ENCODE measurements at regions not wholly inside any gene's neighbourhood (a gene's known extent, or its start where the extent isn't known, plus 50 kb on each side); places are given as distances from the start of the nearest gene placed in this dataset.

DNA sequence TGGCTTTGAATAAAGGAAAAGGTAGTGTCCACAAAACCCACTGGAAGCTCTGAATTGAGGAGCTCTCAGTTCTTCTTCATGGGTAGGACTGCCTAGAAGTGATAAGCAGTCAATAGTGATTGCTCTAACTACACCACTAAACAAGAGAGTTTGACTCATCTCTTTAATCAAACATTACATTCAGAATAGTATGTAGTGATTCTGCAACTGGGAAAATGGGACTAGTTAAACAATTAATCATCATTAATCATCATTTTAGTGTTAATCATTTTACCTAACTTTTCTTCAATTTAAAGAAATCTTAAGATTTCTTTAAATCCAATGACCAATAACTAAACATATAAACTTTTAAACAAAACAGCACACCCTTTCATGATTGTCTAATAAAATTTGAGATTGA is 484.0 kb upstream of the FZD8 start:
- Histone ChIP-seq H3K36me3 (ENCODE audit: control insufficient read depth, insufficient read depth, low read length) (no peaks in the 10 kb centered on the region), H3K4me3 (replicated peaks; ENCODE audit: low read depth, low read length) (no peak overlapping the region), H3K27me3 (replicated peaks; ENCODE audit: control insufficient read depth, insufficient read depth, low read length) (no peaks in the 10 kb centered on the region)
- no peak for DNase-seq (ENCODE audit: extremely low read depth, insufficient read length)
- TF ChIP-seq, protein P1, sequence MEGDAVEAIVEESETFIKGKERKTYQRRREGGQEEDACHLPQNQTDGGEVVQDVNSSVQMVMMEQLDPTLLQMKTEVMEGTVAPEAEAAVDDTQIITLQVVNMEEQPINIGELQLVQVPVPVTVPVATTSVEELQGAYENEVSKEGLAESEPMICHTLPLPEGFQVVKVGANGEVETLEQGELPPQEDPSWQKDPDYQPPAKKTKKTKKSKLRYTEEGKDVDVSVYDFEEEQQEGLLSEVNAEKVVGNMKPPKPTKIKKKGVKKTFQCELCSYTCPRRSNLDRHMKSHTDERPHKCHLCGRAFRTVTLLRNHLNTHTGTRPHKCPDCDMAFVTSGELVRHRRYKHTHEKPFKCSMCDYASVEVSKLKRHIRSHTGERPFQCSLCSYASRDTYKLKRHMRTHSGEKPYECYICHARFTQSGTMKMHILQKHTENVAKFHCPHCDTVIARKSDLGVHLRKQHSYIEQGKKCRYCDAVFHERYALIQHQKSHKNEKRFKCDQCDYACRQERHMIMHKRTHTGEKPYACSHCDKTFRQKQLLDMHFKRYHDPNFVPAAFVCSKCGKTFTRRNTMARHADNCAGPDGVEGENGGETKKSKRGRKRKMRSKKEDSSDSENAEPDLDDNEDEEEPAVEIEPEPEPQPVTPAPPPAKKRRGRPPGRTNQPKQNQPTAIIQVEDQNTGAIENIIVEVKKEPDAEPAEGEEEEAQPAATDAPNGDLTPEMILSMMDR (IDR thresholded peaks at IDR 0.05; ENCODE audit: insufficient read depth, low read length, poor library complexity, severe bottlenecking), result no peak

DNA sequence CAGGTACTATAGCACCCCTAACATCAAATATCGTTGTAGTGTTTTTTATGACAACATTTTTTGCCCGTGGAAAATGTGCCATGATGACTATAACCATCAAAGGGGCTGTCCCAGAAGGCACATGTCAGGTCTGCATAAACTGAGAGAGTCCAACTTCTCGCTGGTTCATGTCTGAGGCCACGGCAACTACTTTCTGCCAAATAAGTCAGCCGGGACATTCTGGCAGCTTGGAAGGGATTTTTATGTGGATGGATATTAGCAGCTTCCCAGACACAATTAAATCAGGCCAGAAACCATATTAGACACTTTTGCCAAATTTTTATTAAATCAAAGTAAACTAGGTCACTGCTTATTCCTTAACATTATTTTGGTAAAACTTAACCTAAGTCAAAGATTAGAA is 477.4 kb upstream of the FZD8 start:
- TF ChIP-seq, protein P1 (IDR thresholded peaks at IDR 0.05; ENCODE audit: insufficient read depth, low read length, poor library complexity, severe bottlenecking), result no peak
- H3K4me3 ChIP-seq (replicated peaks; ENCODE audit: low read depth, low read length), result no peak overlapping the region
- H3K36me3 ChIP-seq (ENCODE audit: control insufficient read depth, insufficient read depth, low read length), result no peaks in the 10 kb centered on the region
- DNase-seq (ENCODE audit: extremely low read depth, insufficient read length), result no peak
- H3K27me3 ChIP-seq (replicated peaks; ENCODE audit: control insufficient read depth, insufficient read depth, low read length), result no peaks in the 10 kb centered on the region

DNA sequence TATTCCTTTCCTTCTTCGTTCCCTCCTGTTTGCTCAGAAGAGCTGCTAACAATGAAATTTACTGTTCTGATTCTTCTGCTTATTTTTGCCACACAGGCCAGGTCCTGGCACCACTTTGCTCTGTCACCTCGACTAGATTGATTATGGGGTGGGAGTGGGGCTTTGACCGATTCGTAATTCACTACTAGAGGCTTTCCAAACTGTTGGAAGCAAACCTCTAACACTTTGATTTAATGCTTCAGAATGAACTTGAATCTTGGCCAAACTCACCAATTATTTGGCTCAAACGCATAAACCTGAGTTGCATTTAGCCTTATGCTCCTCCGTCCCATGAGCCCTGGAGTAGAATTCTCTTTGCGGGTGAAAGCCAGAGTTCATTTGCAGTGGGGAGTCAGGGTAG is 476.2 kb upstream of the FZD8 start:
- no peaks in the 10 kb centered on the region for H3K27me3 ChIP-seq (replicated peaks; ENCODE audit: control insufficient read depth, insufficient read depth, low read length)
- no peak overlapping the region for H3K4me3 ChIP-seq (replicated peaks; ENCODE audit: low read depth, low read length)
- TF ChIP-seq, protein P1 (IDR thresholded peaks at IDR 0.05; ENCODE audit: insufficient read depth, low read length, poor library complexity, severe bottlenecking), result no peak
- no peaks in the 10 kb centered on the region for H3K36me3 ChIP-seq (ENCODE audit: control insufficient read depth, insufficient read depth, low read length)
- DNase-seq (ENCODE audit: extremely low read depth, insufficient read length), result no peak

DNA sequence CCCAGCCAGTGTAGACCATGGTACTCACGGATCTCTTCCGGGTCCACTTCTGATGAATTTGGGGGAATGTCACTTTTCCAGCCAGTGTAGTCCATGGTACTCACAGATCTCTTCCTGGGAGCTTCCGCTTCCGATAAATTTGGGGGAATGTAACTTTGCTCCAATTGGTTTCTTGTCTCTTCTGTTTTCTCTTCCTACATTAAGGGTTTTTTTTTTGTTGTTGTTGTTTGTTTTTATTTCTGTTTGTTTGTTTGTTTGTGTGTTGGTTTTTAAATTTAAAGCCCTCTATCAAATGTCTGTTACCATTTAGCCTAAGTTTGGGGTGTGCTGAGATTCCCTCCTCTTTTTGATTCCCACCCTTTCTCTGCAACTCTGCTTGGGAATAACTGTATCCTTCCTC is 475.8 kb upstream of the FZD8 start:
- Histone ChIP-seq H3K4me3 (replicated peaks; ENCODE audit: low read depth, low read length) (no peak overlapping the region), H3K27me3 (replicated peaks; ENCODE audit: control insufficient read depth, insufficient read depth, low read length) (no peaks in the 10 kb centered on the region), H3K36me3 (ENCODE audit: control insufficient read depth, insufficient read depth, low read length) (no peaks in the 10 kb centered on the region)
- TF ChIP-seq, protein P1 (IDR thresholded peaks at IDR 0.05; ENCODE audit: insufficient read depth, low read length, poor library complexity, severe bottlenecking), result no peak
- DNase-seq (ENCODE audit: extremely low read depth, insufficient read length), result no peak

- no peaks in the 10 kb centered on the region for H3K27me3 ChIP-seq (replicated peaks; ENCODE audit: control insufficient read depth, insufficient read depth, low read length)
- TF ChIP-seq, protein P1 (IDR thresholded peaks at IDR 0.05; ENCODE audit: insufficient read depth, low read length, poor library complexity, severe bottlenecking), result no peak
- H3K36me3 ChIP-seq (ENCODE audit: control insufficient read depth, insufficient read depth, low read length), result no peaks in the 10 kb centered on the region
- no peak overlapping the region for H3K4me3 ChIP-seq (replicated peaks; ENCODE audit: low read depth, low read length)
- no peak for DNase-seq (ENCODE audit: extremely low read depth, insufficient read length)
These were observed 475.1 kb upstream of the FZD8 start for GRCh38 chr10:36117231-36117630.

GRCh38 chr10:36116731-36117130 is 474.6 kb upstream of the FZD8 start:
- Histone ChIP-seq H3K36me3 (ENCODE audit: control insufficient read depth, insufficient read depth, low read length) (no peaks in the 10 kb centered on the region), H3K4me3 (replicated peaks; ENCODE audit: low read depth, low read length) (no peak overlapping the region), H3K27me3 (replicated peaks; ENCODE audit: control insufficient read depth, insufficient read depth, low read length) (no peaks in the 10 kb centered on the region)
- TF ChIP-seq, protein P1 (IDR thresholded peaks at IDR 0.05; ENCODE audit: insufficient read depth, low read length, poor library complexity, severe bottlenecking), result no peak
- no peak for DNase-seq (ENCODE audit: extremely low read depth, insufficient read length)
